HCT116 (cell line): ENCODE measurements at regions not wholly inside any gene's neighbourhood (a gene's known extent, or its start where the extent isn't known, plus 50 kb on each side); places are given as distances from the start of the nearest gene placed in this dataset.
"Not testable (repeated sequence)": the region's sequence is repeated elsewhere in the genome, so short reads cannot be mapped to it uniquely, and the experiment has no call there.

Experiments
- ATAC-seq: fragments of 200-7000 bp; cut with Tn5 transposase; 2 replicates; pipeline ENCODE4 v1.9.1; 2020; ENCODE audit warnings: mild to moderate bottlenecking, moderate library complexity
- BruUV-seq: library from RNA; stranded (reverse); fragments of 400-500 nt; replicated peaks from 2 replicates; lab custom pipeline; 2021; lab: Mats Ljungman, UMichigan
- CTCF ChIA-PET: fragments of 300-600 bp; sonication (Branson Sonifier 250); formaldehyde crosslinking; loops from one replicate; lab custom pipeline; 2021; ENCODE audit warnings: antibody characterized with exemption; lab: Charles Lee
- POLR2A ChIA-PET: fragments of 300-600, 350-600 bp; sonication (Branson Sonifier 250); formaldehyde crosslinking; loops from one replicate; lab custom pipeline; 2021; ENCODE audit warnings: antibody characterized with exemption; lab: Charles Lee
- RAD21 ChIA-PET, 2 experiments: fragments of 300-600 bp; sonication (Branson Sonifier 250); formaldehyde crosslinking; loops; one replicate each; lab custom pipeline; 2023; ENCODE audit warnings: low total read pairs in 2 of 2; ENCODE audit not compliant: uncharacterized antibody in 2 of 2, unreplicated experiment in 2 of 2, low non-redundant PET in 1 of 2; lab: Charles Lee
- DNase-seq: peaks from one replicate; pipeline ENCODE4 v3.0.0-alpha.2; 2010; ENCODE audit warnings: low read depth, low spot score
- H2AFZ ChIP-seq: fragments of 200-600 bp; shearing (Covaris generic), sonication (generic); 2 replicates; pipeline ENCODE4 v1.6.1; 2017; ENCODE audit warnings: low read depth, mixed run types, mixed read lengths, antibody characterized with exemption, low read length; ENCODE audit not compliant: poor library complexity, severe bottlenecking
- H3K27ac ChIP-seq: 2 replicates; pipeline ENCODE4 v1.5.1; 2012; ENCODE audit warnings: low read depth, low read length
- H3K27me3 ChIP-seq: fragments of 200-600 bp; sonication (generic); 2 replicates; pipeline ENCODE4 v1.6.1; 2016; ENCODE audit warnings: mixed run types, low read length, mixed read lengths; ENCODE audit not compliant: insufficient read depth
- H3K36me3 ChIP-seq, 2 experiments: fragments of 200-500 bp in 1 of 2; fragments of 200-600 bp in 1 of 2; sonication (Bioruptor generic) in 1 of 2; sonication (generic) in 1 of 2; 2 replicates each; pipeline versions ENCODE4 v1.5.1 to v1.6.1; 2014 to 2016; ENCODE audit warnings: low read length in 2 of 2, inconsistent platforms in 1 of 2, mixed read lengths in 1 of 2, mixed run types in 1 of 2; ENCODE audit not compliant: insufficient read depth in 2 of 2, control insufficient read depth in 1 of 2
- H3K4me1 ChIP-seq, 2 experiments: fragments of 200-600 bp in 1 of 2; sonication (generic) in 1 of 2; 2 replicates each; pipeline versions ENCODE4 v1.5.1 to v1.6.1; 2012 to 2017; ENCODE audit warnings: low read length in 2 of 2, inconsistent platforms in 1 of 2, mild to moderate bottlenecking in 1 of 2, mixed read lengths in 1 of 2, mixed run types in 1 of 2, moderate library complexity in 1 of 2; ENCODE audit not compliant: insufficient read depth in 2 of 2, control insufficient read depth in 1 of 2
- H3K4me2 ChIP-seq: fragments of 200-600 bp; sonication (generic); 2 replicates; pipeline ENCODE4 v1.6.1; 2017; ENCODE audit warnings: mixed run types, low read length, mixed read lengths
- H3K4me3 ChIP-seq, 2 experiments: fragments of 200-600 bp in 1 of 2; sonication (generic) in 1 of 2; replicated peaks in 1 of 2; 2 replicates each; pipeline ENCODE4 v1.5.1; 2011 to 2016; ENCODE audit warnings: low read length in 2 of 2, control low read depth in 1 of 2, low read depth in 1 of 2, mild to moderate bottlenecking in 1 of 2, mixed read lengths in 1 of 2, mixed run types in 1 of 2
- H3K79me2 ChIP-seq: fragments of 200-600 bp; sonication (generic); 2 replicates; pipeline ENCODE4 v1.6.1; 2017; ENCODE audit warnings: mild to moderate bottlenecking, mixed run types, low read length, moderate library complexity, mixed read lengths; ENCODE audit not compliant: insufficient read depth
- H3K9ac ChIP-seq: fragments of 200-600 bp; sonication (generic); 2 replicates; pipeline ENCODE4 v1.6.1; 2016; ENCODE audit warnings: low read length, mixed read lengths
- H3K9me2 ChIP-seq: fragments of 200-600 bp; sonication (generic), shearing (Covaris generic); 2 replicates; pipeline ENCODE4 v1.6.1; 2017; ENCODE audit warnings: mixed run types, mild to moderate bottlenecking, moderate library complexity; ENCODE audit not compliant: insufficient read depth
- H3K9me3 ChIP-seq, 2 experiments: fragments of 200-500 bp in 1 of 2; fragments of 200-600 bp in 1 of 2; sonication (Bioruptor generic) in 1 of 2; sonication (generic) in 1 of 2; 2 replicates each; pipeline ENCODE4 v1.6.1; 2014 to 2017; ENCODE audit warnings: low read length in 2 of 2, mixed read lengths in 2 of 2, inconsistent platforms in 1 of 2, low read depth in 1 of 2, mild to moderate bottlenecking in 1 of 2, mixed run types in 1 of 2, moderate library complexity in 1 of 2; ENCODE audit not compliant: control insufficient read depth in 1 of 2, insufficient read depth in 1 of 2
- H4K20me1 ChIP-seq: fragments of 200-600 bp; sonication (generic), shearing (Covaris generic); 2 replicates; pipeline ENCODE4 v1.6.1; 2017; ENCODE audit warnings: mixed run types, mild to moderate bottlenecking, moderate library complexity; ENCODE audit not compliant: insufficient read depth
- MAX ChIP-seq: IDR thresholded peaks from 2 replicates; pipeline ENCODE4 v1.6.1; 2012
- RAD21 ChIP-seq: IDR thresholded peaks from 2 replicates; pipeline ENCODE4 v1.6.1; 2012; ENCODE audit warnings: low read depth, mild to moderate bottlenecking
- intact Hi-C: fragments of 100-400 bp; cut with micrococcal nuclease; formaldehyde crosslinking; loops from 2 replicates; pipeline ENCODE4 v1.10.0; 2022

GRCh38 chr5:163336074-163336473 is 101.3 kb upstream of the CCNG1 start:
- H4K20me1 ChIP-seq, H3K9me2 ChIP-seq, H3K4me1 ChIP-seq, BruUV-seq, CTCF ChIA-PET, H3K79me2 ChIP-seq, H3K9me3 ChIP-seq, H3K27ac ChIP-seq, H3K36me3 ChIP-seq, H3K4me2 ChIP-seq, H2AFZ ChIP-seq, ATAC-seq, POLR2A ChIA-PET, RAD21 ChIA-PET, H3K9ac ChIP-seq, H3K27me3 ChIP-seq, DNase-seq, intact Hi-C loops, H3K4me3 ChIP-seq: not testable (repeated sequence)

- no peaks in the 10 kb centered on the region for H3K9me2 ChIP-seq
- H3K27me3 ChIP-seq: no peaks in the 10 kb centered on the region
- no peaks in the 10 kb centered on the region for H4K20me1 ChIP-seq
- RAD21 ChIA-PET: no interaction called here
- no peaks in the 10 kb centered on the region for H3K79me2 ChIP-seq
- no peak overlapping the region for H3K27ac ChIP-seq
- DNase-seq: no peak
- H3K9me3 ChIP-seq: no peaks in the 10 kb centered on the region
- H3K4me1 ChIP-seq: peaks cover 0 to 5% of the 10 kb centered on the region in 2 experiments; a peak in 2 of 4 replicates
- H3K4me2 ChIP-seq: no peak overlapping the region
- CTCF ChIA-PET: no interaction called here
- intact Hi-C loops: no loop called here
- no peak overlapping the region for H3K4me3 ChIP-seq
- no peak overlapping the region for H2AFZ ChIP-seq
- POLR2A ChIA-PET: no interaction called here
- TF ChIP-seq RAD21: no peak
- no peak for TF ChIP-seq MAX
- TF ChIP-seq, all 23 proteins: peak for 0
- no peak for ATAC-seq
- Histone ChIP-seq H3K9ac (no peak overlapping the region), H3K36me3 (no peaks in the 10 kb centered on the region)
- BruUV-seq: no TSS peak
These were observed 98.2 kb upstream of the CCNG1 start for GRCh38 chr5:163339148-163339547.

- intact Hi-C loops: loop anchor here (10.0 kb wide), 1 partner anchor 746 kb away; no protein-coding TSS in a partner anchor
- CTCF ChIA-PET, H3K79me2 ChIP-seq, H3K4me2 ChIP-seq, RAD21 ChIA-PET, POLR2A ChIA-PET, H3K4me1 ChIP-seq, H3K27me3 ChIP-seq, H2AFZ ChIP-seq, DNase-seq, H3K27ac ChIP-seq, H4K20me1 ChIP-seq, H3K9me3 ChIP-seq, H3K9me2 ChIP-seq, H3K36me3 ChIP-seq, BruUV-seq, H3K4me3 ChIP-seq, ATAC-seq, H3K9ac ChIP-seq: not testable (repeated sequence)
These were observed 97.0 kb upstream of the CCNG1 start for GRCh38 chr5:163340378-163340777.
